Chondrocyte (in vitro differentiated cells): ENCODE measurements at regions not wholly inside any gene's neighbourhood (a gene's known extent, or its start where the extent isn't known, plus 50 kb on each side); places are given as distances from the start of the nearest gene placed in this dataset.
A peak's percentile ranks its signal among the peaks of the same experiment; 100 is the strongest.

Experiments used
- DNase-seq: peaks from one replicate; pipeline ENCODE4 v3.0.0; 2021; ENCODE audit warnings: mixed read lengths, low spot score
- H3K27ac Mint-ChIP-seq: one replicate; pipeline ENCODE4 v1.8.0; 2021; ENCODE audit warnings: mild to moderate bottlenecking, moderate library complexity, mixed read lengths; ENCODE audit not compliant: unreplicated experiment
- H3K27me3 Mint-ChIP-seq: 2 replicates; pipeline ENCODE4 v1.8.0; 2021; ENCODE audit warnings: low read depth, mixed read lengths
- H3K36me3 Mint-ChIP-seq: 2 replicates; pipeline ENCODE4 v1.8.0; 2021; ENCODE audit warnings: low read depth, mixed read lengths
- H3K4me1 Mint-ChIP-seq: 2 replicates; pipeline ENCODE4 v1.8.0; 2021; ENCODE audit warnings: low read depth, mild to moderate bottlenecking, mixed read lengths
- H3K4me3 Mint-ChIP-seq: one replicate; pipeline ENCODE4 v1.8.0; 2021; ENCODE audit warnings: mild to moderate bottlenecking, moderate library complexity, mixed read lengths; ENCODE audit not compliant: unreplicated experiment
- H3K9me3 Mint-ChIP-seq: 2 replicates; pipeline ENCODE4 v1.8.0; 2021; ENCODE audit warnings: low read depth, mixed read lengths
- CTCF ChIP-seq: fragments of 200-600 bp; sonication (generic); IDR thresholded peaks from 2 replicates; pipeline ENCODE4 v1.5.0; 2021; ENCODE audit warnings: antibody characterized with exemption, mild to moderate bottlenecking, moderate library complexity

- H3K27ac Mint-ChIP-seq = no peak overlapping the region
- H3K9me3 Mint-ChIP-seq = peaks cover 4% of the 10 kb centered on the region
- no peaks in the 10 kb centered on the region for H3K36me3 Mint-ChIP-seq
- H3K4me3 Mint-ChIP-seq = no peak overlapping the region
- TF ChIP-seq CTCF = no peak
- peaks cover 5% of the 10 kb centered on the region for H3K4me1 Mint-ChIP-seq
- DNase-seq = no peak
- H3K27me3 Mint-ChIP-seq = no peaks in the 10 kb centered on the region
Measured at GRCh38 chr12:105948331-105948730, 190.4 kb downstream of the NUAK1 start.

GRCh38 chr12:105949391-105949790 lies 189.4 kb downstream of the NUAK1 start:
- H3K4me1 Mint-ChIP-seq = peaks cover 5% of the 10 kb centered on the region
- DNase-seq = no peak
- no peaks in the 10 kb centered on the region for H3K36me3 Mint-ChIP-seq
- H3K27ac Mint-ChIP-seq = no peak overlapping the region
- no peaks in the 10 kb centered on the region for H3K27me3 Mint-ChIP-seq
- no peaks in the 10 kb centered on the region for H3K9me3 Mint-ChIP-seq
- no peak overlapping the region for H3K4me3 Mint-ChIP-seq
- no peak for TF ChIP-seq CTCF

GRCh38 chr12:105951732-105952131 lies 187.0 kb downstream of the NUAK1 start:
- H3K9me3 Mint-ChIP-seq = no peaks in the 10 kb centered on the region

GRCh38 chr12:105954951-105955931 lies 183.5 kb downstream of the NUAK1 start:
- Mint-ChIP-seq H3K4me1 (peaks cover 26% of the 10 kb centered on the region), H3K27me3 (no peaks in the 10 kb centered on the region), H3K4me3 (no peak overlapping the region), H3K9me3 (no peaks in the 10 kb centered on the region), H3K36me3 (no peaks in the 10 kb centered on the region), H3K27ac (peak overlapping the region; percentile 81)
- no peak for TF ChIP-seq CTCF
- no peak for DNase-seq

More at GRCh38 chr12:105951732-105952131, 187.0 kb downstream of the NUAK1 start:
- DNase-seq = no peak
- Mint-ChIP-seq H3K4me3 (no peak overlapping the region), H3K36me3 (no peaks in the 10 kb centered on the region), H3K27ac (no peak overlapping the region), H3K4me1 (peaks cover 23% of the 10 kb centered on the region), H3K27me3 (no peaks in the 10 kb centered on the region)
- TF ChIP-seq CTCF = no peak

GRCh38 chr12:105955976-105956375 lies 182.8 kb downstream of the NUAK1 start:
- Mint-ChIP-seq H3K27ac (no peak overlapping the region), H3K36me3 (no peaks in the 10 kb centered on the region), H3K27me3 (no peaks in the 10 kb centered on the region), H3K9me3 (no peaks in the 10 kb centered on the region), H3K4me3 (no peak overlapping the region), H3K4me1 (peaks cover 33% of the 10 kb centered on the region)
- no peak for DNase-seq
- TF ChIP-seq CTCF = no peak
